PC-3 (cell line): ENCODE measurements at regions not wholly inside any gene's neighbourhood (a gene's known extent, or its start where the extent isn't known, plus 50 kb on each side); places are given as distances from the start of the nearest gene placed in this dataset.

Experiments
- EZH2phosphoT487 ChIP-seq: fragments of 300-600 bp; sonication (generic); IDR thresholded peaks from 2 replicates; pipeline ENCODE4 v1.6.1; 2018; ENCODE audit warnings: mild to moderate bottlenecking, antibody characterized with exemption, low read length, borderline replicate concordance
- TF ChIP-seq, protein P1 (sequence below): fragments of 300-600 bp; sonication (generic); conservative IDR thresholded peaks from 2 replicates; pipeline ENCODE4 v1.5.1; 2017; ENCODE audit warnings: antibody characterized with exemption, low read depth, mild to moderate bottlenecking, low read length

DNA sequence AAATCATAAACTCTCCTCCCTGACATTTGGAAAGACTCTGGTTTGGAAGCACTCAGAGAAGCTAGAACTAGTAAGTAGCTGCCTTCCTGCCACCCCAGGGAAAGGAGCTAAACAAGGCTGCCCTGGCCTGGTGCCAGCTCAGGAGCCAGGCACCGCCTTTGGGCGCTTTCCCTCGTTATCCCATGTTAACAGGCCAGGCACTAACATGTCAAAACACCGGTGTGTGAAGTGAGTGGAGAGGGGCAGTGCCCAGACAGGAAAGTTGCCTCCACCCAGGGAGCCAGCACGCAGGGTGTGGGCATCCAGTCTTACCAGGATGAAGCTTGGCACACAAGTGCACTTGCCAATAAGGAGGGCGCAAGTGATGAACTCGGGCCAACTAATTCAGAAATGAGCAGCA, 346.8 kb downstream of the RRAGC start:
- TF ChIP-seq EZH2phosphoT487, result no peak
- TF ChIP-seq, protein P1, sequence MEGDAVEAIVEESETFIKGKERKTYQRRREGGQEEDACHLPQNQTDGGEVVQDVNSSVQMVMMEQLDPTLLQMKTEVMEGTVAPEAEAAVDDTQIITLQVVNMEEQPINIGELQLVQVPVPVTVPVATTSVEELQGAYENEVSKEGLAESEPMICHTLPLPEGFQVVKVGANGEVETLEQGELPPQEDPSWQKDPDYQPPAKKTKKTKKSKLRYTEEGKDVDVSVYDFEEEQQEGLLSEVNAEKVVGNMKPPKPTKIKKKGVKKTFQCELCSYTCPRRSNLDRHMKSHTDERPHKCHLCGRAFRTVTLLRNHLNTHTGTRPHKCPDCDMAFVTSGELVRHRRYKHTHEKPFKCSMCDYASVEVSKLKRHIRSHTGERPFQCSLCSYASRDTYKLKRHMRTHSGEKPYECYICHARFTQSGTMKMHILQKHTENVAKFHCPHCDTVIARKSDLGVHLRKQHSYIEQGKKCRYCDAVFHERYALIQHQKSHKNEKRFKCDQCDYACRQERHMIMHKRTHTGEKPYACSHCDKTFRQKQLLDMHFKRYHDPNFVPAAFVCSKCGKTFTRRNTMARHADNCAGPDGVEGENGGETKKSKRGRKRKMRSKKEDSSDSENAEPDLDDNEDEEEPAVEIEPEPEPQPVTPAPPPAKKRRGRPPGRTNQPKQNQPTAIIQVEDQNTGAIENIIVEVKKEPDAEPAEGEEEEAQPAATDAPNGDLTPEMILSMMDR, result no peak
